GM10266 (cell line): ENCODE measurements at regions not wholly inside any gene's neighbourhood (a gene's known extent, or its start where the extent isn't known, plus 50 kb on each side); places are given as distances from the start of the nearest gene placed in this dataset.
"Not testable (repeated sequence)": the region's sequence is repeated elsewhere in the genome, so short reads cannot be mapped to it uniquely, and the experiment has no call there.

Experiments used
- DNase-seq: peaks from one replicate; pipeline ENCODE4 v3.0.0; 2012; ENCODE audit errors: extremely low spot score
- CTCF ChIP-seq: IDR thresholded peaks from 2 replicates; pipeline ENCODE4 v1.5.1; 2012; ENCODE audit warnings: mild to moderate bottlenecking, low read depth; ENCODE audit not compliant: control insufficient read depth, insufficient read depth; ENCODE audit errors: missing control alignments

GRCh38 chr3:159301961-159302360, 500.1 kb downstream of the MFSD1 start:
- no peak for DNase-seq
- TF ChIP-seq CTCF = no peak

GRCh38 chr3:159305017-159305416, 503.2 kb downstream of the MFSD1 start:
- DNase-seq = no peak
- no peak for TF ChIP-seq CTCF

GRCh38 chr3:159316706-159317105, 514.9 kb downstream of the MFSD1 start:
- not testable (repeated sequence) for DNase-seq

GRCh38 chr3:159319156-159319555, 517.3 kb downstream of the MFSD1 start:
- DNase-seq = no peak
- TF ChIP-seq CTCF = no peak

GRCh38 chr3:159322322-159322939, 520.6 kb downstream of the MFSD1 start:
- peak; percentile 80 for TF ChIP-seq CTCF
- peak; percentile 41 for DNase-seq

GRCh38 chr3:159323848-159324247, 522.0 kb downstream of the MFSD1 start:
- DNase-seq = no peak
- no peak for TF ChIP-seq CTCF

GRCh38 chr3:159326998-159327397, 525.1 kb downstream of the MFSD1 start:
- no peak for TF ChIP-seq CTCF
- DNase-seq = no peak

- DNase-seq = no peak
- TF ChIP-seq CTCF = no peak
Measured at GRCh38 chr3:159332535-159333099, 530.8 kb downstream of the MFSD1 start.
